ENCODE measurements at regions not wholly inside any gene's neighbourhood (a gene's known extent, or its start where the extent isn't known, plus 50 kb on each side); places are given as distances from the start of the nearest gene placed in this dataset.

DNA sequence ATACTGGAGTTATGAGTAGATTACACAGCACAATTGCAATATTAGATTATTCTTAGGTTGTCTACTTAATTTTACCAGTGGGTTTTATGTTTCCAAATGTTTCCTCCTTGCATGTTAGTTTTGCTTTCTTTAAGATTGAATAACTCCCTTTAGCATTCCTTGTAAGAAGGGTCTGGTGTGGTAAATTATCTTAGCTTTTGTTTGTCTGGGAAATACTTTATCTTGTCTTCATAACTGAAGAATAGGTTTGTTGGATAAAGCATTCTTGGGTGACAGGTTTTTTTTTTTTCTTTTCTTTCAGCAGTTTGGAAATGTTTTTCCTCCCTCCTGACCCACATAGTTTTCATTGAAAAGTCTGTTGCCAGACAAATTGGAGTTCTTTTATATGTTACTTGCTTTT lies 531.1 kb downstream of the ANXA1 start:
- DNase-seq: no peak

DNA sequence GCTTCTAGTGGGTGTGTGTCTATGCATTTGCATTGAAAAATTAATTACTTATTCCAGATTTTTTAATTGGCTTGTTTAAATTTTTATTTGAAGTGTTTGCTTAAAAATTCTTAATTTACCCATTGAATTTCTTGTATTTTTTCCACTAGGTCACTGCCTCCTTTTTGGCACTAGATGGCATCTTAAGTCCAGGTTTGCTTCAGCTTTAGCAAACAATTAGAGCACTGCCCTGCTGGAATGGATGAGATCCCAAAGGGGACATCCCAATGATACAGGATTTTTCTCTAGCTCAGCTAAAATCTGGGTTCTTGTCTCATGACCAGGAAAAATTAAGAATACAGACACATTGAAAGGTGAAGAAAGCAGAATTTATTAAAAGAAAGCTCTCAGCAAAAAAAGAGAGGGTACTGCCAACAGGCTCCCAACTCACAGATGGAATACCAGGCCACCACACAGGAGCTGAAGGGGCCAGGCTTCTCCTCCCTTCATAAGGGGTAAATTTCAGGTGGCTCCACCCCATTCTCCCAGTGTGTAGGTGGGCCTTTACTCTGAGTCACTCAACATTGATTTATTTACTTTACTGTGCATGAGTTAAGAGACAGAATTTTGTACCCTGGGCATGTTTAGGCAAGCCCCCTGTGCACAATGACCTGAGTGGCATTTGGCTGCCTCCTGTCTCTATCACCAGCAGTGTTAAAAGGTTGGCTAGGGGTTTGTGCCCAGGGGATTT lies 532.4 kb downstream of the ANXA1 start:
- DNase-seq: peak; percentile 40

DNA sequence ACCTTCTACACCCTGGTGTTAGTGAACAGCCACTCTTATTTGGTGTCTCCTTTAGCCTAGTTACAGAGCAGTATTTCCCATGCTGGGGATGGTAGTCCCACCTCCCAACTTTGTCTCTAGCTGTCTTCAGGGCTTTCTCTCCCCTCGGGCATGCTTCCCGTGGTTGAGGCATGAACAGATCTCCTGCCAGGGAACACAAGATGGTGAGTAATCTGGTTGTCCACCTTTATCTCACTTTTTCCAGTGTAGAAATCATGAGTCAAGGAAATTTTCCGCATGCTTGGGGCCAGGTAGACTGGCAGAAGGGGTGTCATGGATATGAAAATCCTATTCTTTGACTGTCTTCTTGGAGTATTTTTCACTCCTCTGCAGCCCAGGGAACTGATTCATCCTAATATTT lies 532.9 kb downstream of the ANXA1 start:
- DNase-seq: no peak

DNA sequence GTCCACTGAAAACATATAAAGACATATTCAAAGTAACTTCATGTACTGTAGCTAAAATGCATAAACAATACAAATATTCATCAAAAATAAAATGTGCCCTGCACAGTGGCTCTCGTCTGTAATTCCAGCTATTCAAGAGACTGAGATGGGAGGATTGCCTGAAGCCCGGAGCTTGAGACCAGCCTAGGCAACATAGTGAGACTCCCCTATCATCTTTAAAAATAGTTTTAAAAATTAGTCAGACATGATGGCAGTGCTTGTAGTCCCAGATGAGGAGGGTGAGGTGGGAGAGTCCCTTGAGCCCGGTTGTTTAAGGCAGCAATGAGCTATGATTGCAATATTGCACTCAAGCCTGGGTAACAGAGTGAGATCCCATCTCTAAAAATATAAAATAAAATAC lies 534.1 kb downstream of the ANXA1 start:
- no peak for DNase-seq

DNA sequence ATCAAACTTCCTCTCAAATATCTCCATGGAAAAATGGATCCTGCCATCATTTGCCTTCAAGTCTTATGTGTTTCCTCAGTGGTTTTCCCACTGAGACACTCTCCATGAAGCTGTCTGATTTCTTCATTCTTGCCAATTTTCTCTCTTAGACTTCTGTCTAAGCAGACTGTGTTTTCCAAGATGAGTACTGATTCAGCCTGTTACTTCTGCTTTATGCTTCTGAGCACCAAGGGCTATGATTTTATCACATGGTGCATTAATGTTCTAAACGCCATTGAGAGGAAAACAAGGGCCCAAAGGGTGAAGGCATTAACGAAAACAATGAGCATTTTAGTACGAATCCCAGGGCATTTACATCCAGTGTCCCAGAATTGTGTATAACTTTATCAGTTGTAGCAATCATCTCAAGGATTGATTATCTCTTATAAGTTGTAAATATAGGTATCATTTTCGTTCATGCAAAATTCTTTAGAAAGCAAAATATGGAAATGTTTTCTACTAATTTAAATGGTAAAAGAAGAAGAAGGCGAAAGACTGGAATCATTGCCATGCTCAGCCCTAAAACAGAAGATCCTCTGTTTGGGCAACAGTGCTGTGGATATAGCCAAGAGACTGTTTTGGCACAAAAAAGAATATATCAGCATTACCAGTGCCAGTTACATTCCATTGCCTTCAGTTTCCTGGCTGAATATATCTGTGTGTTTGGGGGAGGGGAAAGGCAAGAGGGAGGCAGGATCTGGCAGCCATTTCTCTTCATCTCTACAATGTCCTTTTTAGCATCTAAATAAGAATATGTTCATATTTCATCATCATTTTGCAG lies 537.6 kb downstream of the ANXA1 start:
- DNase-seq: no peak

DNA sequence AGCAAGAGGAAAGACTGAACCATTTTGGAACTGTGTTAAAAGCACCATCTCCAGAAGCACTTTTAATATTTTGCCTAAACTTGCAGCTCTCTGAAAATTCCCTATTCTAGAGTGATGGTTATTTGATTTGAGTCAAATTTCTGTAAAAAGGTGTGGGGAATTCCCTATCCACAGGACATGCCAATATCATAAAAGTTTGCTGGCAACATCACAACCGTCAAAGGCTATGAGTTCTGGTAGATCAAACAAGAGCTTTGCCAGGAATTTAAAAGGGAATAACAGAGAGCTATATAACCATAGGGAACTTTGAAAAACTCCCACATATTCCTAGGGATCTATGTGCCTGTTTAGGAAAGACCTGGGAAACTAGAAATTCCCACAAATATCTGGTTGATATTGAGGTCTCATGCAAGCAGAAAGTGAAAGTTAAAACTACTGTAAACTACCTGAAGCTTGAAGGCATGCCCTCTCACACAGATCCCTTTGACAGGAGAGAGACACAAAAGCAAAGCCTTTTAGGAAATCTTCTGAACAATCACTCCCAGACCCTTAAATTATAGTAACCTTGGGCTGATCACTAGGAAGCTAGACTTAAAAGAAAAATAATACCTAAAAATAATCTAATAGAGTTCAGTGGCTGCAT lies 549.9 kb downstream of the ANXA1 start:
- no peak for DNase-seq

DNA sequence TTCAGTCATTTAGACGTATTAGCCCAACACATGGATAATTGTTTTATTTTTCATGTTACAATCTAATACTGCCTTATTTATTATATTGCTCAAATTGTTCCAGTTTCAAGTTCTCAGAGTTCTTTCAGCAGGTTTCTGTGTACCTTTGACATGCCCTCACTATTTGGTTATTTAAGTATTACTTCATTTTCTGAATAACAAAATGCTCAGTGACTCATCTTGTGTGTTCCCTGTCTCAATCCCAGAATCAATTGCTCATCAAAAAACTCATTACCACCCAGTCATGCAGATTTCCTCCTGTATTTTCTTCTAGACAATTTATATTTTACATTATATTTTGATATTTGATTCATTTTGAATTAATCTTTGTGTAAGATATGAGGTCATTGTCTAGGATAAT lies 562.6 kb downstream of the ANXA1 start:
- no peak for DNase-seq

DNA sequence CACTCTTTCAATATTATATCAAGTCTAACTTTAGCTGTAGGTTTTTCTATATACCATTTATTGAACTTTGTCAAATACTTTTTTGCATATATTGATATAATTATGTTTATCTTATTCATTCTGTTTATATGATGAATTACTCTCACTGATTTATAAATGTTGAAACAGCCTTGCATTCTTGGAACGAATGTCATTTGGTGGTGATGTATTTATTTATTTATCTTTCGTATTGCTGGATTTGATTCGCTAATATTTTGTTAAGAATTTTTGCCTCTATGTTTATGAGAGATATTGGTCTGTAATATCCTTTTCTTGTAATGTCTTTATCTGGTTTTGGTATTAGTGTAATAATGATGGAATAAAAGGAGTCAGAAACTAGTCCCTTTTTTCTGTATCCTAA lies 563.9 kb downstream of the ANXA1 start:
- no peak for DNase-seq

DNA sequence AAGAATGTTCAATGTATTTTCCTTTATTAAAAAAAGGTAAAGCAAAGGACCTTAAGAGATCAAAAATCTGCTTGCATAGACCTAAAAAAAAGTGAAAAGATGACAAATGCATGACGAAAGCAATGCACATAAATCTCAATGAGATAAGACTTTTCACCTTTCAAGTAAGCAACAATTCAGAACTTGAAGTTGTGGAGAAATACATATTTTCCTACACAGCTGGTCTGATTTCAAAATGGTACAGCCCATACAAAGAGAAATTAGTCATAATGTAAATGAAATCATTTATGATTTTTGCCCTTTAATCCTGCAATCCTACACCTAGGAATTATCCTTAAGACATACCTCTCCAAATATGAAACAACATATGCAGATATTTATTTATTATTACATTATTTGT lies 568.0 kb downstream of the ANXA1 start:
- DNase-seq: no peak

DNA sequence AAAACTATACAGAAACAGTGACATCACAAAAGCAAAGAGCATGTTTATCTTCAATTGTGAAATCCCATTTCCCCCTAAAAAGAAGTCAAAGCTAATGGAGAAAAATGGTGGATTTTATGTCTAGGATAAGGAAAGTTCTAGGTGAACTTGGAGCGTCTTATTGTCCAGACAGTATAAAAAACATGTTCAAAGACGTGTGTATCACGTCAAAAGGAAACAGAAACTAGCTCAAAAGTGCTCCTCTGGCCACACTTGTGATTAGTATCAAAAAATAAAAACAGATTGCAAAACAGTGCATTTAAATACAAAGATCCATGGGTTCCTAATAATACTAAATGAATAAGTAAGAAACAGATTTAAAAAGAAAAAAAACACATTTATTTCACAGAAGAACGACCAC lies 568.9 kb downstream of the ANXA1 start:
- no peak for DNase-seq

DNA sequence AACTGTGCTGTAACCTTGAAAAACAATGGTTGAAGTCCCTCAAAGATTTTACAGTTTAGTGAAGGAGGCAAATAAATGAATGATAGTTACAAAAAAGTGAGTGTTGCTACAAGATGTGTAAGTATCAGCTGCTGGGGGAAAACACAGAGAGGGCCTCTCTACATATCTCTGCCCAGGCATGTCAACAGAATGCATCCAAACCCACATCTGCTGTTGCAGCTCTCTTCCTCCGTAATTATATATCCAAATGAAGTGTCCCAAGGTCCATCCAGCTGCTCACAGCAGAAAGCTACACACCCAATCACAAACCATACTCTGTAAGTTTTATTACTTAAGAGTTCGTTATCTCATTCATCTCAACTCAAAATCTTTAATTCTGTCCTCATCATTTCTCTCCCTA lies 584.6 kb downstream of the ANXA1 start:
- peak; percentile 29 for DNase-seq

DNA sequence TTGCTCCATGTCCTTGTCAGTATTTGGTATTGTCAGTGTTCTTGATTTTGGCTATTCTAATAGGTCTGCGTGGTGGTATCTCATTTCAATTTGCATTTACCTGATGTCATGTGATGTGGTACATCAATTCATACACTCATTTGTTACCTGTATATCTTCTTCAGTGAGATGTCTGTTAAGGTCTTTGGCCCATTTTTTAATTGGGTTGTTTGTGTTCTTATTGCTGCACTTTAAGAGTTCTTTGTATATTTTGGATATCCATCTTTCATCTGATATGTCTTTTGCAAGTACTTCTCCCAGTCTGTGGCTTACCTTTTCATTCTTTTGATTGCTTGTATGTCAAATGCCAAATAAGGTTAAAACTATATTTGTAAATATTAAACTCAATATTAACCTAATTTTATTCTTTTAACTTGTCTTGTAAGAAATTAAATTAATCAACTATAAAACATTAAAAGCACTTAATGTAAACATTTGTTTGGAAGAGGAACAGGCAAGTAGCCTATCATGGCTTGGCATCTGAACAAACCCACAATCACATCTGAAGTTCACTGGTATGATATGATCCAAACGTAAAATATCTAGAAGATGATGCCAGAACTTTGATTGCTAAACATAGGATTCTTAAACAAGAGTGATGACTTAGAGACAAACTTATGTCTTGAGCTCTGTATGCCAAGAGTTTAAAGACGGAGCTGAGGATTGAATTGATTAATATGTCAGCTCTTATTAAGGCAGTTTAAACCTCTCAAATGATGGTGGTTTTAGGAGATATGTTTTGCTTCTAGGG lies 587.3 kb downstream of the ANXA1 start:
- no peak for DNase-seq

DNA sequence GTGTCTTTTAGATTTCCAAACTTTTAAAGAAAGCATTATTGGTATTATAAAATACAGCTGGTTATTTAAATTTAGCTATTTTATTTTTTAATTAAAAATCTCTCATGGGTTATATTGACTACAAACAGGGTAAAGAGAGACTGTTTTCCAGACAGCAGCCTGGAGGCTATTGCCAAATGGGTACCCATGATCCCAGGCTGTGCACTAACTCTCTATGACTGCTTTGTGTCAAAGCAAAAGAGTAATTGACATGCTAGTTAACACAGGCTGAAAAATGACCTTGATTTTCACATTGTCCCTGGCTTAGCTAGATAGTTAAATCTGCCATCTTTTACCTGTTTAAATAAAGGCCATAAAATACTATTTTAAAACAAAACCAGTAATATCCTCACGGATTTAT lies 589.7 kb downstream of the ANXA1 start:
- DNase-seq: no peak

DNA sequence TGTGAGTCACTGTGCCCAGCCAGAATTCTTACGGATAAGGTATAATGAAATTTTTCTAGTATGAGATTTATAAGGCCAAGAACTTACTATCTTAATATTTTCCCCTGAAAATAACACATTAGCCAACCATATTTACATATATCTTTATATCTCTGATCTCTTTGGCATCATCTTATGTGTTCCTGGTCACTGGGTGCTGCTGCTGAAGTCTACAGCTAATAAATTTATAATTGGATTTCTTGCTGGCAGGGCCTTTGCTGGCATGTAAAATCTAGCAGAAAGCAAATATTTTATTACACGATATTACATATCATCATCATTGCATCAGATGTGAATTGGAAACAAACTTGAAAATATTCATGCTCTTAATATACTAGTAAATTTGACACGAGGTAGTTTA lies 590.7 kb downstream of the ANXA1 start:
- DNase-seq: no peak

DNA sequence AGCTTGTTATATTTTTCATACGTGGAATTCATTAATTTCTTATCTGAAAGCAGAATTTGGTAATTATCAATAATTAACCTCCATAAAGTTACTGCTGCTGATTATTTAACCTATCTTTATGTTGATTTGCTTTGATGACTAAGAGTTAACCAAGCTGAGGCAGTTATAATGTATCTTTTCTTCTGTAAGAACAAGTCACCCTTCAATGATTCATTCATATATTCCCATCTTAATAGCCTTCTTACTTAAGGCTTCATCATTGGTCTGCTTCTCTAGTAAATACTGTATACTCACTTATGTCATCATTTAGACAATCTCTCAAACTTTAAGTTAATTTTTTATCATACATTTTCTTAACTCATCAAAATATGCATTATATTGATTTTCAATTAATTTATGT lies 592.2 kb downstream of the ANXA1 start:
- no peak for DNase-seq

DNA sequence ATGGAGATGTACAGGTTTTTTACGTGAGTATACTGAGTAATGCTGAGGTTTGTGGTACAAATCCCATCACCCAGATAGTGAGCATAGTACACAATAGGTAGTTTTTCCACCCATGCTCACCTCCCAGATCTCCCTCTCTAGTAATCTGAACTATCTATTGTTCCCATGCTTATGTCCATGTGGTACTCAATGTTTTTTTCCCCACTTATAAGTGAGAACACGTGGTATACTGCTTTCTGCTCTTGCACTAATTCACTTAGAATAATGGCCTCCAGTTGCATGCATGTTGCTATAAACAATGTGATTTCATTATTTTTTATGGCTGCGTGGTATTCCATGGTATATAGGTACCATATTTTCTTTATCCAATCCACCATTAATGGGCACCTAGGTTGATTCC lies 593.9 kb downstream of the ANXA1 start:
- DNase-seq: no peak

DNA sequence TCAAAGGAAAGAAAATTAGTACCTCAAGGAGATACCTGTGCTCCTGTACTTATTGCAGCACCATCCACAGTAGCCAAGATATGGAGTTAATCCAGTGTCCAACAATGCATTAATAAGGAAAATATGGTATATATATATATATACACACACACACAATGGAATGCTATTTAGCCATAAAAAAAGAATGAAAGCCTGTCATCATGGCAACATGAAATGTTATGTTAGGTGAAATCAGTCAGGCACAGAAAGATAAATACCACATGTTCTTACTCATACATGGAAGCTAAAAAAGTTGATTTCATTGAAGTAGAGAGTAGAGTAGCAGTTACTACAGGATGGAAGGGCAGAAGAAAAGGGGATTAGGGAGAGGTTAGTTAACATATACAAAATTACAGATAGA lies 601.5 kb downstream of the ANXA1 start:
- no peak for DNase-seq

DNA sequence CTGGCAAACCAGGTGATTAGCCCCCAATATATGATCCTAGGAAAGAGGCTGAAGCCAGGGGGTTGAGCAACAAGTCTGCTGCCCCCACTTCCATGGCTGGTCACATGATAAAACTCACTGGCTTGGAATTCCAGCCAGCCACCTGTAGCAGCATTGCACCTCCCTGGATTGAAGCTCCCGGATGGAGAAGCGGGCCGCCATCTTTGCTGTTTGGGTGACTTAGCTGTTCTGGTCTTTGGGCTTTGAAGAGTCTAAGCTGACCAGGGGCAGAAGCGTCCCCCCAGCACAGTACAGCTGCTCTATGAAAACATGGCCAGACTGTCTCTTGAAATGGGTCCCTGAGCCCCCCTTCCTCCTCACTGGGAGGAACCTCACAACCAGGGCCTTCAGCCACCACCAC lies 610.2 kb downstream of the ANXA1 start:
- no peak for DNase-seq

DNA sequence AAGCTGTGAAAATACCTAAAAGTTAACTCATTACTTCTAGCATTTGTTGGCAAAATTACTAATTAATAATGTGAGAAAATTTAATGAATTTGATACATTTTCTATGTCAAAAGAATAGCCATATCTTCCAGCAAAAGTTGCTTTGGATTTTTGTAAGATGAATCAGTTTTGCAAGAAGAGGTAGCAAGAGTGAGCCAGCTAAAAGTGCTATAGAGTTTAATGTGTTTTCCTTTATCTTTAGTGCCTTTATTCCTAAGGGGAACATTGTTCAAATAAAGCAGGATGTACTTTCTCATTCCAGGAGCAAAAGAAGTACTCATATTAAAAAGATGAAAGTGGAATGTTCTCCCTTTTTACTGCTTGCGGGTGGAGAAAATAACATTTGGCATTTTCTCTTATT lies 622.2 kb downstream of the ANXA1 start:
- DNase-seq: no peak

DNA sequence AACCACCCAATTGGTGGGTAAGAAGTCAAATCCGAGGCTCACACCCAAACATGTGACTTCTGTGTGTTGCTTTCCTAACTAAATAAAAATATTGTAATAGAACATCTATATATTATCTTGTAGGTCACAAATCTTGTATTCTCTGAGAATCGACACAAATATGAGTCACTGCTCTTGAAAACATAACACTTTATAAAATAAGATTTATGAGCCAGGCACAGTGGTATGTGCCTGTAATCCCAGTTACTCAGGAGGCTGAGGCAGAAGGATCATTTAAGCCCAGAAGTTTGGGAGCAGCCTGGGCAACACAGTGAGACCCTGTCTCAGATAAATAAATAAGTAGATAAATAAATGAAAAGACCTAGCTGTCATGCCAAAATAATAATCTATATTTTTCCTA lies 624.1 kb downstream of the ANXA1 start:
- no peak for DNase-seq

DNA sequence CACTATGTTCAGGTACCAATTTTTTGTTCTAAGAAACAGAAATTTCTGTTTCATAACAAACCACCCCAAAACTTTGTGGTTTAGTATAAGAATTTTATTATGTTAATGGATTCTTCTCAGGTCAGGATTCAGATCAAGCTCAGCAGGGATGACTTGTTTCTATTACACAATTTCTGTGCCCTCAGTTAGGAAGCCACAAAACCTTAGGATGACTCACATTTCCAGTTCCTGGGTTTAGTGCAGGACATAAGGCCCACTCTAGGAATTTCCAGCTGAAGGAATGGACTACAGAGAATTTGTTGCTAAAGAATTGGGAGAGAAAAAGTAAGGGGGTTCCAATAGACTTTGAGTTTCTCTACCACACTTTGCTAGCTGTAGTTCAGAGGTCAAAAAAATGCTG lies 629.3 kb downstream of the ANXA1 start:
- DNase-seq: no peak

DNA sequence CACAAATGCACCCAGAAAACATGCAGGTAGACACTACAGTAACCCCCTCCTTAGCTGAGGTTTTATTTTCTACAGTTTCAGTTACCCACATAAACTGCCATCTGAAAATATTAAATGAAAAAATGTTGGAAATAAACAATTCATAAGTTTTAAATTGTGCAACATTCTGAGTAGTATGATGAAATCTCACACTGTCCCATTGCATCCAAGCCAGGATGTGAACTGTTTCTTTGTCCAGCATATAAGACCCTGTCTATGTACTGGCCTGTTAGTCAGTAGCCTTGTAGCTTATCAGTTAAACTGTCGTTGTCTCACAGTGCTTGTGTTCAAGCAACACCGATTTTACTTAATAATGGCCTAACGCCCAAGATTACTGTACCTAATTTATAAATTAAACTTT lies 630.5 kb downstream of the ANXA1 start:
- no peak for DNase-seq

DNA sequence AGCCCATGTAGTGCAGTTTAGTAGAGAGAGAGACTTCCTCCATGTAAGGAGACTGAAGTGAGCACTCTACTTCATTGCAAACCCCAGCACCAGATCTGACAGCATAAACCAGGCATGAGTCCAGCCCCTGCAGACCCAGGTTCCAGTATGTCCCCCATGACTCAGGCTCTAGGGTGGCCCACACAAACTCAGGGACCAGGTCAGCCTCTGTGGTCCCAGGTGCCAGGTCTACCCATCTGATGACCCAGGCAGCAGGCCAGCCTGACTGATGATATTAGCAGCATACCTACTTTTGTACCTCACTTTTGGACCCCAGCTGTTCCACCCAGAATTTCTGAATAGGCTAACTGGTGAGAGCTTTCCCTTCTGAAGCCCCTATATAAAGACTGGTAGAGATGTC lies 647.8 kb downstream of the ANXA1 start:
- no peak for DNase-seq
